Pons (tissue), 1 donor: ENCODE measurements at regions not wholly inside any gene's neighbourhood (a gene's known extent, or its start where the extent isn't known, plus 50 kb on each side); places are given as distances from the start of the nearest gene placed in this dataset.

Source experiments
- DNase-seq: peaks from one replicate; pipeline ENCODE4 v3.0.0-alpha.2; 2016; ENCODE audit warnings: low spot score

GRCh38 chr15:94053626-94054025, 177.7 kb upstream of the MCTP2 start:
- DNase-seq, result no peak

- peak; percentile 74 for DNase-seq
Measured at GRCh38 chr15:94052711-94053110, 178.7 kb upstream of the MCTP2 start.

GRCh38 chr15:94047566-94047965, 183.8 kb upstream of the MCTP2 start:
- DNase-seq, result no peak

- DNase-seq, result no peak
Measured at GRCh38 chr15:94042180-94042928, 189.0 kb upstream of the MCTP2 start.

GRCh38 chr15:94041746-94042145, 189.6 kb upstream of the MCTP2 start:
- no peak for DNase-seq

- DNase-seq, result no peak
Measured at GRCh38 chr15:94040541-94041248, 190.7 kb upstream of the MCTP2 start.

- no peak for DNase-seq
Measured at GRCh38 chr15:94036156-94036555, 195.2 kb upstream of the MCTP2 start.

GRCh38 chr15:94033683-94034020, 197.7 kb upstream of the MCTP2 start:
- no peak for DNase-seq

- DNase-seq, result no peak
Measured at GRCh38 chr15:94033014-94033682, 198.2 kb upstream of the MCTP2 start.

GRCh38 chr15:94032571-94032970, 198.8 kb upstream of the MCTP2 start:
- DNase-seq, result no peak

GRCh38 chr15:94031072-94031471, 200.3 kb upstream of the MCTP2 start:
- DNase-seq, result no peak

- no peak for DNase-seq
Measured at GRCh38 chr15:94029495-94029894, 201.9 kb upstream of the MCTP2 start.

- DNase-seq, result no peak
Measured at GRCh38 chr15:94028809-94029208, 202.6 kb upstream of the MCTP2 start.

GRCh38 chr15:94028121-94028520, 203.2 kb upstream of the MCTP2 start:
- DNase-seq, result no peak

- DNase-seq, result no peak
Measured at GRCh38 chr15:94027581-94027980, 203.8 kb upstream of the MCTP2 start.

GRCh38 chr15:94026458-94027304, 204.7 kb upstream of the MCTP2 start:
- no peak for DNase-seq

GRCh38 chr15:94023531-94023930, 207.8 kb upstream of the MCTP2 start:
- peak; percentile 5 for DNase-seq

GRCh38 chr15:94021621-94022320, 209.6 kb upstream of the MCTP2 start:
- DNase-seq, result no peak

GRCh38 chr15:94019062-94019461, 212.3 kb upstream of the MCTP2 start:
- DNase-seq, result no peak

GRCh38 chr15:94015324-94015723, 216.0 kb upstream of the MCTP2 start:
- no peak for DNase-seq
